ENCODE measurements at regions not wholly inside any gene's neighbourhood (a gene's known extent, or its start where the extent isn't known, plus 50 kb on each side); places are given as distances from the start of the nearest gene placed in this dataset.

DNA sequence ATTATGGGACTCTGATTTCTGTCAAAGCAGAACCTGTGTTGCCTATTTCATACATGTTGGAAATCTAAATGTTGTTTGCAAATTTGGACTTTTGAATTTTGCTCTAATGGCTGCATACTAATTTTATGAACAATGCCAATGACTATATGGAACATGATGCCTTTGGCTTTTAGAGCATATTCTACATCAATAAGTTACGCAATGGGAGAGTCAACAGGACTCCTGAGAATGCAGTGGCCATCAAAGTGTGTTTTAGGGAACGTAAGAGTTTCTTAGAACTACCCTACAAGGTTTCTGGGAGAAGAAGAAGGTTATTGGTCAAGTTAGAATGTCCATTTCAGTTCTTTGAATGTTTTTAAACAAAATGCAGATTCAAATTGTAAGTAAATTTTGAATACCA lies 76.1 kb downstream of the SLIT2 start:
- TF ChIP-seq, protein P1, sequence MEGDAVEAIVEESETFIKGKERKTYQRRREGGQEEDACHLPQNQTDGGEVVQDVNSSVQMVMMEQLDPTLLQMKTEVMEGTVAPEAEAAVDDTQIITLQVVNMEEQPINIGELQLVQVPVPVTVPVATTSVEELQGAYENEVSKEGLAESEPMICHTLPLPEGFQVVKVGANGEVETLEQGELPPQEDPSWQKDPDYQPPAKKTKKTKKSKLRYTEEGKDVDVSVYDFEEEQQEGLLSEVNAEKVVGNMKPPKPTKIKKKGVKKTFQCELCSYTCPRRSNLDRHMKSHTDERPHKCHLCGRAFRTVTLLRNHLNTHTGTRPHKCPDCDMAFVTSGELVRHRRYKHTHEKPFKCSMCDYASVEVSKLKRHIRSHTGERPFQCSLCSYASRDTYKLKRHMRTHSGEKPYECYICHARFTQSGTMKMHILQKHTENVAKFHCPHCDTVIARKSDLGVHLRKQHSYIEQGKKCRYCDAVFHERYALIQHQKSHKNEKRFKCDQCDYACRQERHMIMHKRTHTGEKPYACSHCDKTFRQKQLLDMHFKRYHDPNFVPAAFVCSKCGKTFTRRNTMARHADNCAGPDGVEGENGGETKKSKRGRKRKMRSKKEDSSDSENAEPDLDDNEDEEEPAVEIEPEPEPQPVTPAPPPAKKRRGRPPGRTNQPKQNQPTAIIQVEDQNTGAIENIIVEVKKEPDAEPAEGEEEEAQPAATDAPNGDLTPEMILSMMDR (IDR thresholded peaks at IDR 0.05; ENCODE audit: low read depth, low read length) = no peak
- no peak for DNase-seq (ENCODE audit: low read depth in 2 of 2)

DNA sequence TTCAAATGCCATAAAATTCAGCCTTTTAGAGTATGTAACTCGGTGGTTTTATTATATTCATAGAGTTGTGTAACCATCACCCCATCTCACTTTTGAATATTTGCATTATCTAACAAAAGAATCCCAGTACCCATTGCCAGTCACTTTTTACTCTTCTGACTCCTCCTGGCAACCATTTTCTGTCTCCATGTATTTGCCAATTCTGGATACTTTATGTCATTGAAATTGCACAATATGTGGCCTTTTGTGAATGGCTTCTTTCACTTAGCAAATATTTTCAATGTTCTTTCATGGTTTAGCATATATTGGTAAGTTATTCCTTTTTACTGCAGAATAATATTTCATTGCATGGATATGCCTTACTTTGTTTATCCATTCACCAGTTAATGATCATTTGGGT lies 79.9 kb downstream of the SLIT2 start:
- peak in 1 of 2 donors; percentile 38 for DNase-seq (ENCODE audit: low read depth in 2 of 2)
- TF ChIP-seq, protein P1 (IDR thresholded peaks at IDR 0.05; ENCODE audit: low read depth, low read length) = no peak

More for the DNA sequence above, 76.1 kb downstream of the SLIT2 start:
- H3K4me3 ChIP-seq (replicated peaks in 1 of 2; ENCODE audit: low read depth in 2 of 2, low read length in 2 of 2) = no peak overlapping the region

GRCh38 chr4:20333141-20333715 lies 81.5 kb downstream of the SLIT2 start:
- no peak overlapping the region for H3K4me3 ChIP-seq (replicated peaks in 1 of 2; ENCODE audit: low read depth in 2 of 2, low read length in 2 of 2)
- TF ChIP-seq, protein P1 (IDR thresholded peaks at IDR 0.05; ENCODE audit: low read depth, low read length) = no peak
- DNase-seq (ENCODE audit: low read depth in 2 of 2) = no peak

More for the DNA sequence above, 79.9 kb downstream of the SLIT2 start:
- no peak overlapping the region for H3K4me3 ChIP-seq (replicated peaks in 1 of 2; ENCODE audit: low read depth in 2 of 2, low read length in 2 of 2)

- peak in 1 of 2 donors; percentile 59 for DNase-seq (ENCODE audit: low read depth in 2 of 2)
- no peak overlapping the region for H3K4me3 ChIP-seq (replicated peaks in 1 of 2; ENCODE audit: low read depth in 2 of 2, low read length in 2 of 2)
- TF ChIP-seq, protein P1 (IDR thresholded peaks at IDR 0.05; ENCODE audit: low read depth, low read length) = no peak
Measured at GRCh38 chr4:20337261-20337664, 85.6 kb downstream of the SLIT2 start.

- TF ChIP-seq, protein P1 (IDR thresholded peaks at IDR 0.05; ENCODE audit: low read depth, low read length) = no peak
- H3K4me3 ChIP-seq (replicated peaks in 1 of 2; ENCODE audit: low read depth in 2 of 2, low read length in 2 of 2) = no peak overlapping the region
- no peak for DNase-seq (ENCODE audit: low read depth in 2 of 2)
Measured at GRCh38 chr4:20338841-20339240, 87.1 kb downstream of the SLIT2 start.

GRCh38 chr4:20341134-20341738 lies 89.5 kb downstream of the SLIT2 start:
- no peak for DNase-seq (ENCODE audit: low read depth in 2 of 2)
- TF ChIP-seq, protein P1 (IDR thresholded peaks at IDR 0.05; ENCODE audit: low read depth, low read length) = no peak
- H3K4me3 ChIP-seq (replicated peaks in 1 of 2; ENCODE audit: low read depth in 2 of 2, low read length in 2 of 2) = no peak overlapping the region

Data from cardiac fibroblast (primary cell).